A549 (cell line): ENCODE measurements at regions not wholly inside any gene's neighbourhood (a gene's known extent, or its start where the extent isn't known, plus 50 kb on each side); places are given as distances from the start of the nearest gene placed in this dataset.

ENCODE experiments used
- CHD4 ChIP-seq: fragments of 200-600 bp; sonication (generic); IDR thresholded peaks from 2 replicates; pipeline ENCODE4 v1.6.1; 2016; ENCODE audit warnings: antibody characterized with exemption, mild to moderate bottlenecking, borderline replicate concordance
- EP300 ChIP-seq, 2 experiments: fragments of >200 bp; sonication (Bioruptor Twin); formaldehyde crosslinking; IDR thresholded peaks; 2 replicates in 1 of 2; 3 replicates in 1 of 2; pipeline ENCODE4 v1.6.1; 2016 to 2017
- PBX3 ChIP-seq: IDR thresholded peaks from 2 replicates; pipeline ENCODE4 v1.6.1; 2012
- POLR2A ChIP-seq: IDR thresholded peaks from 2 replicates; pipeline ENCODE4 v1.6.1; 2012; ENCODE audit warnings: mild to moderate bottlenecking, low read length
- RFX5 ChIP-seq: fragments of 450-650 bp; IDR thresholded peaks from 2 replicates; pipeline ENCODE4 v1.7.1; 2014; ENCODE audit warnings: antibody characterized with exemption, mild to moderate bottlenecking, moderate library complexity
- TF ChIP-seq, protein P1 (sequence below): fragments of 150-350 bp; IDR thresholded peaks from 2 replicates; pipeline ENCODE4 v1.6.1; 2014; ENCODE audit warnings: low read depth, mild to moderate bottlenecking, low read length
- TF ChIP-seq, protein P2 (sequence below): fragments of >200 bp; sonication (Bioruptor Twin); formaldehyde crosslinking; IDR thresholded peaks from 3 replicates; pipeline ENCODE4 v1.5.1; 2016

DNA sequence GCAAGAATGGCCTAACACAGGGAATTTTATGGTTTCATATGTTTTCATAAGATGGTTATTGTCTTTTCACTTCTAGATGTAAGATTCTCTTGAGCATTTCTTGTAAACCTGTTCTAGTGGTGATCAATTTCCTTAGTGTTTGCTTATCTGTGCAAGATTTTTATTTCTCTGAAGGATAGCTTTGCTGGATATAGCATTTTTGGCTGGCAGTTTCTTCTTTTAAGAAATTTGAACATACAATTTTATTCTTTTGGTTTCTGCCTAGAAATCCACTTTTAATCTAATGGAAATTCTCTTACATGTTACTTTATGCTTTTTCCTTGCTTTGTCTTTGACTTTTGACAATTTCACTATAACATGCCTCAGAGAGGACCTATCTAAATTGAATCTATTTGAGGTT is 276.5 kb upstream of the SFRP2 start:
- TF ChIP-seq PBX3 (no peak), CHD4 (no peak), POLR2A (no peak), RFX5 (no peak), EP300 (IDR thresholded peaks at IDR 0.05) (no peak)
- TF ChIP-seq, protein P1, sequence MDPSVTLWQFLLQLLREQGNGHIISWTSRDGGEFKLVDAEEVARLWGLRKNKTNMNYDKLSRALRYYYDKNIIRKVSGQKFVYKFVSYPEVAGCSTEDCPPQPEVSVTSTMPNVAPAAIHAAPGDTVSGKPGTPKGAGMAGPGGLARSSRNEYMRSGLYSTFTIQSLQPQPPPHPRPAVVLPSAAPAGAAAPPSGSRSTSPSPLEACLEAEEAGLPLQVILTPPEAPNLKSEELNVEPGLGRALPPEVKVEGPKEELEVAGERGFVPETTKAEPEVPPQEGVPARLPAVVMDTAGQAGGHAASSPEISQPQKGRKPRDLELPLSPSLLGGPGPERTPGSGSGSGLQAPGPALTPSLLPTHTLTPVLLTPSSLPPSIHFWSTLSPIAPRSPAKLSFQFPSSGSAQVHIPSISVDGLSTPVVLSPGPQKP: no peak
- TF ChIP-seq, protein P2, sequence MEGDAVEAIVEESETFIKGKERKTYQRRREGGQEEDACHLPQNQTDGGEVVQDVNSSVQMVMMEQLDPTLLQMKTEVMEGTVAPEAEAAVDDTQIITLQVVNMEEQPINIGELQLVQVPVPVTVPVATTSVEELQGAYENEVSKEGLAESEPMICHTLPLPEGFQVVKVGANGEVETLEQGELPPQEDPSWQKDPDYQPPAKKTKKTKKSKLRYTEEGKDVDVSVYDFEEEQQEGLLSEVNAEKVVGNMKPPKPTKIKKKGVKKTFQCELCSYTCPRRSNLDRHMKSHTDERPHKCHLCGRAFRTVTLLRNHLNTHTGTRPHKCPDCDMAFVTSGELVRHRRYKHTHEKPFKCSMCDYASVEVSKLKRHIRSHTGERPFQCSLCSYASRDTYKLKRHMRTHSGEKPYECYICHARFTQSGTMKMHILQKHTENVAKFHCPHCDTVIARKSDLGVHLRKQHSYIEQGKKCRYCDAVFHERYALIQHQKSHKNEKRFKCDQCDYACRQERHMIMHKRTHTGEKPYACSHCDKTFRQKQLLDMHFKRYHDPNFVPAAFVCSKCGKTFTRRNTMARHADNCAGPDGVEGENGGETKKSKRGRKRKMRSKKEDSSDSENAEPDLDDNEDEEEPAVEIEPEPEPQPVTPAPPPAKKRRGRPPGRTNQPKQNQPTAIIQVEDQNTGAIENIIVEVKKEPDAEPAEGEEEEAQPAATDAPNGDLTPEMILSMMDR: no peak
